ENCODE measurements at regions not wholly inside any gene's neighbourhood (a gene's known extent, or its start where the extent isn't known, plus 50 kb on each side); places are given as distances from the start of the nearest gene placed in this dataset.

DNA sequence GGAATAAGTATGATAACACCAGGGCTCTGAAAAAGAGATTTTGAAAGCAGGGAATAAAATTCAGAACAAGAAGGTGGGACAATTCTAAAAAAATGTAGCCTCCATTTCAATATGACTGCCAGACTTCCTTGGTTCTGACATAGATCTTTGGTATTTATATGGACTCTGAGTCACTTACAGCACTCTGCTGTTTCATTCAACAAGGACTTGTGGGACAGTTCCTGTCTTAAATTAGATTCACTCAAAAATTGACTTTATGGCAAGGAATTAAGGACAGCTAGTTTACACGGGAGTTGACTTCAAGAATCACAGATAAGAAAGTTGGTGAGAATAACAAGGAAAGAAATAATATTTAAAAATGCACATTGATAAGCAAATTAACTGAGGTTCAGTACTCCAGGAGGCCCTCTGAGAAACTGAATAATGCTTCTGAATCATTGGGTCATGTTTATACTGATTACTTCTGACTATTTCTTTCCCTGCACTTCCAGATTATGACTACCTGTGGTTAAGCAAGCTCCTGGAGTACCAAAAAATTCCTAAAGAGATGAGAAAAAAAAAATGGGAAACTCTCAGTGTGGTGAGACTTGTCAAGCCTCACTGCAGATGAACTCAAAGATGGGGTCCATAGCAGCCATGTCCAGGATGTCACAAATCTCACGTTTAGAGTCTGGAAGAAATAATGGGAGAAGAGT is 828.3 kb upstream of the PIK3C3 start:
- TF ChIP-seq MYC (IDR thresholded peaks at IDR 0.05; ENCODE audit: insufficient read depth, insufficient read length, insufficient replicate concordance, low read length, severe bottlenecking) (no peak), ZNF622 (IDR thresholded peaks at IDR 0.05) (no peak), CHD4 (IDR thresholded peaks at IDR 0.05) (no peak)
- TF ChIP-seq, protein P1, sequence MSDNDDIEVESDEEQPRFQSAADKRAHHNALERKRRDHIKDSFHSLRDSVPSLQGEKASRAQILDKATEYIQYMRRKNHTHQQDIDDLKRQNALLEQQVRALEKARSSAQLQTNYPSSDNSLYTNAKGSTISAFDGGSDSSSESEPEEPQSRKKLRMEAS (IDR thresholded peaks at IDR 0.05; ENCODE audit: low read depth, low read length) = no peak

All from GM12878 (cell line).